Activated naive CD8-positive, alpha-beta T cell (primary cell): ENCODE measurements at regions not wholly inside any gene's neighbourhood (a gene's known extent, or its start where the extent isn't known, plus 50 kb on each side); places are given as distances from the start of the nearest gene placed in this dataset.

ENCODE experiments used
- H3K27ac Mint-ChIP-seq: one replicate; pipeline ENCODE4 v1.8.0; 2021; ENCODE audit warnings: mixed read lengths
- H3K27me3 Mint-ChIP-seq: one replicate; pipeline ENCODE4 v1.8.0; 2021; ENCODE audit warnings: mixed read lengths
- H3K36me3 Mint-ChIP-seq: one replicate; pipeline ENCODE4 v1.8.0; 2021; ENCODE audit warnings: mixed read lengths
- H3K4me1 Mint-ChIP-seq: one replicate; pipeline ENCODE4 v1.8.0; 2021; ENCODE audit warnings: low read depth, mixed read lengths
- H3K4me3 Mint-ChIP-seq: one replicate; pipeline ENCODE4 v1.8.0; 2021; ENCODE audit warnings: mild to moderate bottlenecking, mixed read lengths
- H3K9me3 Mint-ChIP-seq: one replicate; pipeline ENCODE4 v1.8.0; 2021; ENCODE audit warnings: low read depth, mixed read lengths

DNA sequence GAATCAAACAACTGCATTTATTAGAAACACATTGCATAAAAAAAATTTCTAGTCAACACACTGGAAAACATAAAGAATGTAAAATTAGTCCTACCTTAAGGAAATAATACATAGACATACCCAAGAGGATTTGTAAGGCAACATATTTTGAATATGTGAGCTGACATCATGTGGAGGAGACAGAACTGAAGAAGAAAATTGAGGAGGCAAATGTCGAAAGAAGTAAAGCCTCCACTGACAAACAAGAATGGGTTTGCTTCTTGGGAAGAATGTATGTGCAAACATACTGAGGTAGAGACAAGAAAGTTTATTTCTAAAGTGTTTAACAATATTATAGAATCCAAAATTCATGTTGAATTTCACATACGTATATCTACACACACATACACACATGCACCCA, 363.0 kb upstream of the PDE4D start:
- H3K27ac Mint-ChIP-seq, result no peak overlapping the region
- no peak overlapping the region for H3K4me3 Mint-ChIP-seq
- no peaks in the 10 kb centered on the region for H3K9me3 Mint-ChIP-seq
- H3K27me3 Mint-ChIP-seq, result no peaks in the 10 kb centered on the region
- no peaks in the 10 kb centered on the region for H3K36me3 Mint-ChIP-seq
- no peaks in the 10 kb centered on the region for H3K4me1 Mint-ChIP-seq

DNA sequence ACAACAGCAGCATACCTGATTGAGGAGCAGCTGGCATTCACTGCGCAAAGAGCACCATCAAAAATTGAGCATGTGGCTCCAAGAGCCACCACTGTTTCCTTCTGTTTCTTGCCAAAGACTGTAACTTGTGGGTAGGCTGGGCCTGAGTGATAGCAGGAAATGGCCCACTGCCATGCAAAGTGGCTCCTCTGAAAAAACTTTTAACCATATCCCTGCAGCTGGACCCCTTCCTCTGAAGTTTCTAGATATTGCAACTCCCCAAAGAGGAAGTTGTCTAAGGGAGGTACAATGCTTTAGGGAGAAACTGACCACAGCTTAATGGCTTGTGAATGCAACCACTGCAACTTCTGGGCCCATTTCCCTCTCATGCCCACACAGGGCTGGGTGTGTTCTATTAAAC, 355.4 kb upstream of the PDE4D start:
- no peaks in the 10 kb centered on the region for H3K27me3 Mint-ChIP-seq
- H3K27ac Mint-ChIP-seq, result no peak overlapping the region
- no peaks in the 10 kb centered on the region for H3K36me3 Mint-ChIP-seq

DNA sequence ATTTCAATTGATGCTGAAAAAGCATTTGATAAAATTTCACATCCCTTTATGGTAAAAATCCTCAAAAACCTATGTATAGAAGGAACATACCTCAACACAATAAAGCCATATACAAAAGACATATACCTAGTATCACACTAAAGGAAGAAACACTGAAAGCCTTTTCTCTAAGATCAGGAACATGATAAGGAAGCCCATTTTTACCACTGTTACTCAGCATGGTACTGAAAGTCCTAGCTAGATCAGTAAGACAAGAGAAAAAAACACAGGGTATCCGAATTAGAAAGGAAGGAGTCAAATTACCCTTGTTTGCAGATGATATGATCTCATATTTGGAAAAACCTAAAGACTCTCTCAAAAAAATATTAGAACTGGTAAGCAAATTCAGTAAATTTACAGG, 350.2 kb upstream of the PDE4D start:
- Mint-ChIP-seq H3K9me3 (no peaks in the 10 kb centered on the region), H3K36me3 (no peaks in the 10 kb centered on the region), H3K4me1 (no peaks in the 10 kb centered on the region), H3K27ac (no peak overlapping the region), H3K27me3 (no peaks in the 10 kb centered on the region), H3K4me3 (no peak overlapping the region)

More for the DNA sequence above, 355.4 kb upstream of the PDE4D start:
- Mint-ChIP-seq H3K9me3 (no peaks in the 10 kb centered on the region), H3K4me1 (no peaks in the 10 kb centered on the region), H3K4me3 (no peak overlapping the region)

DNA sequence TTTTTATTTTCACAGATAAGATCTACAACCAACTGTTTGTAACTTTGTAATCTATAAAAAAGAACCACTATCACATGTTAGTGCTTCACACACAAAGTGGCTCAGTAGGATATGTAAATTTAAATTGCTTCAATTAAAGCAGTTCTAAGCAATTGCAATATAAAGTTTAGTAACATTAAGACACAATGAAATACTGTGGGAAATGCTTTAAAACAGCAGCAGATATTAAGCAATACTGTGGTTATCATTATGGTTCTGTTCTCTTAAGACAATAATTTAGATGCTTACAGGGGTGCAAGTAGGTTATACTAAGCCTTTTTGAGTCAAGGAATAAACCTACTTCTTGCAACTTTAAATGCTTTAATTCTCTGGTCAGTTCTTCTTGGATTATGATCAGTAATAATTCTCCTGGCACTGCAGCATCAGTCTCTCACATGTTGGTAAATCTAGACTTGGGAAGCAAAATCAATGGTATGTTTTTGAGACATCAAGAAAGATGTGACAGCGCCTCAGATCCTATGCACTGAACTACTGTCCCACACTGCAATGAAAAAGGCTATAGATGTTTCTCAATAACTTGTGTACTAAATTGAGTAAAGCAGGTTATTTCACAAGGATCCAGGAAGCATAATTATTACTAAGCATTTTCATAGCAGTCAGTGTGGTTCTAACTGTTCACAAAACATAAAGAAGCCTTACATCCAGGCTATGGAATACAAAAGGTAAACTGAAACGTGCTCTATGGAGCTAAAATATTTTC, 338.7 kb upstream of the PDE4D start:
- Mint-ChIP-seq H3K27me3 (no peaks in the 10 kb centered on the region), H3K4me3 (no peak overlapping the region), H3K27ac (no peak overlapping the region), H3K36me3 (no peaks in the 10 kb centered on the region), H3K4me1 (no peaks in the 10 kb centered on the region), H3K9me3 (no peaks in the 10 kb centered on the region)

DNA sequence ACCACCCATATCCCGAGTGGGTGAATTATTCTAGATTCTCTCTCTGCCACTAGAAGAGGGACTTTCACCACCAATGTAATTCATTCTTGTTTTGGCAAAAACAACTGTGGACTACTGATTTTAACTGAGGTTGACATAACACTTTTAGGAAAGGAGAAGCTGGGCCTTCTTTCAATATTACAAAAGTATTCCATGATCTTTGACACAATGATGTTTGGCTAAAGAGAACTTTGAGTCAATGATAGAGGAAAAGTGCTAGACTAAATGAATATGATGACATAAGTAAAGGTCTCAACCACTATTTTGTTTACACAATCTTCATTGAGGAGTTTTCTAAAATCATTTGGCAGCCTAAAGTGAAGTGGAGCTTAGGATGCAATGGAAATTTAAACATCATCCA, 336.9 kb upstream of the PDE4D start:
- Mint-ChIP-seq H3K4me3 (no peak overlapping the region), H3K27ac (no peak overlapping the region), H3K4me1 (no peaks in the 10 kb centered on the region), H3K36me3 (no peaks in the 10 kb centered on the region), H3K9me3 (no peaks in the 10 kb centered on the region), H3K27me3 (no peaks in the 10 kb centered on the region)

DNA sequence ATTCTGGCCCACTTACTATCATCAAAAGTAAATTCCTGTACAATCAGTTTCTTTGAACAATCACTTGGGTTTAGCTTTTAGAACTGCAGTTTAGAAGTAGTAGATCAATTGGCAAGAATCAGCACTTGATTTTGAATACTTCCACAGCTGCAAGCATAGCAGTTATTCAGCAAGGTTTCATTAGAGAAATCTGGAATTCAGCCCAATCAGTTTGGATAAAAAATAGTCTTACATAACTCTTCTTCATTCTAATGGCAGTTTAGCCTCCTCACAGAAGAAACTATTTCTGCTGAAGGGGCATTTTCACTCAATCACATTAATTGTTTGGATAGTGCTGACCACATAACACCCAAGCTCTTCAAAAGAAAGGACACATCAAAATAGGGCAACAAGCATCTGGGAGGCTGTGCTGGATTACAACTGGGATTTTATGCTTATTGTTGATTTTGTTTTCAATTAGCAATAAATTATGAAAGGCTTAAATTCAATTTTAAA, 336.2 kb upstream of the PDE4D start:
- Mint-ChIP-seq H3K9me3 (no peaks in the 10 kb centered on the region), H3K4me1 (no peaks in the 10 kb centered on the region), H3K4me3 (no peak overlapping the region), H3K27me3 (no peaks in the 10 kb centered on the region), H3K36me3 (no peaks in the 10 kb centered on the region), H3K27ac (no peak overlapping the region)

DNA sequence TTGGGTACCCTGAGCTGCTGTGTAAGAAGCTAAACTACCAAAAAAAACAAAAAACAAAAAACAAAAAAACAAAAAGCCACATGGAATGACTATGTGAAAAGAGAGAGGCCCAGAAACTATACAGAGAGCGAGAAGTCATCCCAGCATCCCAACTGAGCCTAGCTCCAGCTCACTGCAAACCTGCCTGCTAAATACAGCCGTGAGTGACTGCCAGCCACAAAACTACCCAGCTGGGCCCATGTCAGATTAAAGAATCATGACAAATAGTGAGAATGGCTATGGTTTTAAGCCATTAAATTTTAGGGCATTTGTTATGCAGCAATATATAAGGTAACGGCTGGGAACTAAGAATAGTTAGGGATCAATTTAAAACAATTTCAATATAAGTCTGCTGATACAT, 335.1 kb upstream of the PDE4D start:
- no peaks in the 10 kb centered on the region for H3K4me1 Mint-ChIP-seq
- no peak overlapping the region for H3K27ac Mint-ChIP-seq
- H3K27me3 Mint-ChIP-seq, result no peaks in the 10 kb centered on the region
- H3K4me3 Mint-ChIP-seq, result no peak overlapping the region
- no peaks in the 10 kb centered on the region for H3K36me3 Mint-ChIP-seq
- no peaks in the 10 kb centered on the region for H3K9me3 Mint-ChIP-seq

DNA sequence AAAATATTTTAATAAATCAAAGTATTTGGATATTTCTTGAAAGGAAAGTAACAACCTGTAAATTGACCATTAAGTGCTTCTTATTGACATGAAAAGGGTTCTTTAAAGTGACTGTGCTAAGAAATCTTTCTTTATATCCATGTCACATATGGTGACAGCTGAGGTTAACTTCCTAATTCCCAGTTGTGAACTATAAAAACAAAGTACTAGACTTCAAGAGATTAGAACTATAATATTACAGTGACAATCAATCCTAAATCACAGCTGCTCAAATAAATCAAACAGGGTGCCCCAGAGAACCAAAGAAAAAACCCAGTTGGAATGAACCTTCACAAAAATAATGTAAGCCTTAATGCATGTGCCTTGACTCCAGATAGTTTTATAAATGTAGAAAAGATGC, 332.6 kb upstream of the PDE4D start:
- Mint-ChIP-seq H3K4me1 (no peaks in the 10 kb centered on the region), H3K4me3 (no peak overlapping the region), H3K36me3 (no peaks in the 10 kb centered on the region), H3K27me3 (no peaks in the 10 kb centered on the region), H3K9me3 (peaks cover 10% of the 10 kb centered on the region), H3K27ac (no peak overlapping the region)

DNA sequence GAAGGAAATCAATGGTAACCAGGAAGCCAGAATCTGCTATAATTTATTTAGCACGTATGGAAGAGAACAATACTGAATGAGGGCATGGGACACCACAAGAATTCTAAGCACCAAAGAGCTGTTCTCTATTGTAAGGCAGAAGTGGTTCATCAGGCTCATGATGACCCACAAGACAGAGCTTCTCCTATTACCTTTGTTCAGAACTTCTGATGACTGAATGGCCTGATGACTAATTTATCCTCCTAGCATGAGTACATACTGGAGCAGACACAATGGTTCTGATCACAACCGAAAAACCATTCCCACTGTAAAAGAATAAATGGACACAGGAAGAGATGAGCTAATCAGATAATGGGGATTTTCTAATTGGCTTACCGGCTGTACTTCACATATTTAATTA, 329.8 kb upstream of the PDE4D start:
- H3K36me3 Mint-ChIP-seq, result no peaks in the 10 kb centered on the region
- no peaks in the 10 kb centered on the region for H3K27me3 Mint-ChIP-seq
- H3K9me3 Mint-ChIP-seq, result peaks cover 10% of the 10 kb centered on the region
- no peaks in the 10 kb centered on the region for H3K4me1 Mint-ChIP-seq
- no peak overlapping the region for H3K27ac Mint-ChIP-seq
- H3K4me3 Mint-ChIP-seq, result no peak overlapping the region

DNA sequence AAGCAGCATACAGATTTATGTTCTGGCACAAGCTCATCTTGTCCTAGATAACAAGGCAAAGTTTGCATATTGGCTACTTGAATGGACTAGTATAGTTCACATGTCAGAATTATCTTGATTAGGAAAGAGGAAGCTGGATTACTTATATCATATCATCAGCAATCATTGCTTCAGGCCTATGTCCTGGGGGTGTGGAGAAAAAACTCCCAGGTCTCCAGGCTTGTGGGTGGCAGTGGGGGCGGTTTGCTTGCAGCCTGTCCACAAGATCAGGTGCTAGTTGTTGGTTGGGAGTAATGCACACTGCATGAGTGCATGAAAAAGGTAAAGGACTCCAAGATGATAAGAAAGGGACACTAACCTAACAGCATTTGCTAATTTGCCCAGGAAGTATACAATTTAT, 326.4 kb upstream of the PDE4D start:
- Mint-ChIP-seq H3K4me1 (no peaks in the 10 kb centered on the region), H3K4me3 (no peak overlapping the region), H3K36me3 (no peaks in the 10 kb centered on the region), H3K27ac (no peak overlapping the region), H3K9me3 (peaks cover 15% of the 10 kb centered on the region), H3K27me3 (no peaks in the 10 kb centered on the region)

DNA sequence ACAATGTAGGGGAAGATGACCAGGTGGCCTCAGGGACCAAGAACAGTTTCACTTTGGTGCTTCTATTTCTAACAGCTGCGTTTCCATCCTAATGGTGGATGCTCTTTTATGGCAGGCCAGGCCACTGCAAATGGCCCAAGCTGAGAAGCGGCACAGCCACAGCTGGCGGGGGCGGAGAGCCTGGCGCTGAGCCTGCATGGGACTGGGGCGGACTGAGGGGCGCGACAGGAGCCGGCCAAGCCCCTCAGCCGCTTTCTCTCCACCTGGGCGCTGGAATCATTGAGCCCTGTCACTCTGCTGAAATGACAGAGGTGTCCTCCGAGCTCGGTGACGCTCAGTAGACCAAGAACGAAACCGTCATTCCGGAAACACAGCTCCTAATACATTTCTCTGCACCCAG, 317.3 kb upstream of the PDE4D start:
- Mint-ChIP-seq H3K27ac (no peak overlapping the region), H3K4me1 (no peaks in the 10 kb centered on the region), H3K36me3 (no peaks in the 10 kb centered on the region), H3K27me3 (no peaks in the 10 kb centered on the region), H3K9me3 (no peaks in the 10 kb centered on the region), H3K4me3 (no peak overlapping the region)

DNA sequence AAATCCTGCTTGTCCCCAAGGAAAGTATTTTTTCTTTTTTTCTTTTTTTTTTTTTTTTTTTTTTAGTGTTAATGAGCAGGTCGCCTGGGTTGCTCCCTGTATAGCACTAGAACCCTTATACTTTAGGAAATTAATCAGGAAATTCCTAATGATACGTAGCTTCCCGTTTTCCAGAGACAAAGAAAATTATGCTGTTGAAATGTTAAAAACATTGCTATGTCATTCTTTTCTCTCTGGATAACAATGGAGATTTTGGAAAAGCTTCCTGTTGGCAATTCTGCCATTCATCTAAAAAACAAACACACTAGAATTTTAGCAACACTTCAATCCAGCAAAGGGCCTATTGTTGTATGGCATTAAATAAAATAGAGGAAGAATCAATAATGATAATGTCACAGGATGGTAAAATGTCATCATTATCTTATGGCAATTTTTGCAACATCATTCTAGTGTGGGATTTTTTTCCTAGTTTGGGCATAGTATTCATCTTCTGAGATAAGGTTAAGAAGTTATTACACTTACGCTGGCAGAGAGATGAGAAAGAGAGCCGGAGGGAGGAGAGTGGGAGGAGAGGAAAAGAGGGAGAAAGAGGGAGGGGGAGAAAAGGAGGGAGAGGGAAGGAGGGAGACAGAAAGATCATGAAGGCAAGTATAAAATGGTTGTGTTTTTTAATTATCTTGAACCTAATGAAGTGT, 315.8 kb upstream of the PDE4D start:
- Mint-ChIP-seq H3K27ac (no peak overlapping the region), H3K36me3 (no peaks in the 10 kb centered on the region), H3K27me3 (no peaks in the 10 kb centered on the region)

DNA sequence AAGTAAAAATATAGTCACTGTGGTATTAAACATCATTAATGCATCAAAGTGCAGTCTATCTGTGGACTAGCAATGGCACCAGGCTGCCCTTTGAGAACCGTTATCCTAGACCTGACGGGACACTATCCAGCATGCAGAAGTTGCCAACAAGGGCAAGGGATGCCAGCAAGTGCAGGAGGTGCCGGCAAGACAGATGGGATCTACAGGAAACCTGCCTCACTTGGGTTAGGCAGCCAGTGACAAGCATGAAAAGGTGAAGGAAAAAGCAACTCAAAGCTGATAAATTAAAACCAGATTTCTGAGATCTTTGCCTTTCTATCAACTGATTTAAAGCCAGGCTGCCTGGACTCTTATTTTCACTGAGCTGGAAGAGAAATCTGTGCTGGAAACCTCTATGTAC, 315.2 kb upstream of the PDE4D start:
- H3K4me3 Mint-ChIP-seq, result no peak overlapping the region
- H3K4me1 Mint-ChIP-seq, result no peaks in the 10 kb centered on the region
- no peaks in the 10 kb centered on the region for H3K9me3 Mint-ChIP-seq
- no peaks in the 10 kb centered on the region for H3K27me3 Mint-ChIP-seq
- no peaks in the 10 kb centered on the region for H3K36me3 Mint-ChIP-seq
- H3K27ac Mint-ChIP-seq, result no peak overlapping the region

More for the DNA sequence above, 315.8 kb upstream of the PDE4D start:
- no peak overlapping the region for H3K4me3 Mint-ChIP-seq
- H3K9me3 Mint-ChIP-seq, result no peaks in the 10 kb centered on the region
- no peaks in the 10 kb centered on the region for H3K4me1 Mint-ChIP-seq

DNA sequence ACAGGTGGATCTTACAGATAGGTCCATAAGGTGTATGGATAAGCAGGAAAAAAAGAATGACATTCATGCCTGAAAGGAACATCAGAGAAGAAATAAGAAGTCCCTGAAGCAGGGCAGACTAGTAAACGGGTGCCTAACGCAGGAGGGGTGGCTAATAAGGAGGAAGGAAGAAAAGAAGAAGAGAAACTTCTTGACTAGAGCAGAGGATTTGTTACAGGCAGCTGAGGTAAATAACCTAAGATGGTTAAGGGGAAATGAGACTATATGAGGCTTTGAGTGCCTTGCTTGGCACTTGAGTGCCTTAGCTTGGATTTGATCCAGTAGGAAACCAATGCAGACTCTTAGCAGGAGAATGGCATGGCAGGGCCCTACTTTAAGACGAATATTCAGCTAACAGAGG, 313.5 kb upstream of the PDE4D start:
- Mint-ChIP-seq H3K27ac (no peak overlapping the region), H3K9me3 (no peaks in the 10 kb centered on the region), H3K36me3 (no peaks in the 10 kb centered on the region), H3K4me3 (no peak overlapping the region), H3K4me1 (no peaks in the 10 kb centered on the region), H3K27me3 (no peaks in the 10 kb centered on the region)

DNA sequence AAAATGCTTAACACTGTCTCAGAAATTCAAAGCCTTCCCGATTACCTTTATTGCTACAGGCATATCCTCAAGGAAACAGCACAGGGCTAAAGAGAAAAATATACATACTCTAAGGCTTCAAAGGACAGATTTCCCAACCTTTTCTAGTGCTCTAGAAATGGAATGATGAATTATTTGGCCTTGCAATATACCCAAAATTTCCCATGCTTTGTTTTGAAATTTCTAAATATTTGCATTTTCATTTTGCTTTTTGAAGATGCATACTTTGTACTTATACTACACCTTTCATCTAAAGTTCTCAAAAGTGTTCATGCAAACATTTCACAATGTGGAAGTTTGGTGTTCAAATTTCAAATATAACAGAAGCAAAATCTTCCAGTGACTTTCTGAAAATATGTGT, 312.7 kb upstream of the PDE4D start:
- Mint-ChIP-seq H3K36me3 (no peaks in the 10 kb centered on the region), H3K4me3 (no peak overlapping the region)

DNA sequence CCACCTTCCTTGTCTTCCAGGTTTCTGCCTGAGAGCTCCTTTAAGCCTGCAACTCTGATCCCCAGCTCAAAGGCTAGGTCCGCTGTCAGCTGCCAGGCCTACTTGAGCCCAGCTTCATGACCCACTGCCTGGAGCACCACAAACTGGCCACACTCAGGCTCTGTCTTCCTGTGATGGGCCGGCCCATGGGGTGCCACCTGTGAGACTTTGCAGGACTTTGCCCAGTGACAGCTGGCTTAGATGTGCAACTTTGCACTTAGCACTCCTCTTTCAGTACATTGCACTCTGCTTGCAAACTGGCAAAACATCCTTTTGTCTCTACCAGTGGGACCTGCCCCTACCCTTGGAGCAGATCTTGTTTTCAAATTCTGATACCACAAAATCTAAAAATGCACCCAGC, 311.5 kb upstream of the PDE4D start:
- Mint-ChIP-seq H3K4me3 (no peak overlapping the region), H3K4me1 (no peaks in the 10 kb centered on the region), H3K27ac (no peak overlapping the region), H3K9me3 (peaks cover 5% of the 10 kb centered on the region), H3K27me3 (no peaks in the 10 kb centered on the region), H3K36me3 (no peaks in the 10 kb centered on the region)

More for the DNA sequence above, 312.7 kb upstream of the PDE4D start:
- H3K9me3 Mint-ChIP-seq, result no peaks in the 10 kb centered on the region
- H3K27ac Mint-ChIP-seq, result no peak overlapping the region
- H3K27me3 Mint-ChIP-seq, result no peaks in the 10 kb centered on the region
- H3K4me1 Mint-ChIP-seq, result no peaks in the 10 kb centered on the region
